ENCODE measurements at regions not wholly inside any gene's neighbourhood (a gene's known extent, or its start where the extent isn't known, plus 50 kb on each side); places are given as distances from the start of the nearest gene placed in this dataset.
"Not testable (repeated sequence)": the region's sequence is repeated elsewhere in the genome, so short reads cannot be mapped to it uniquely, and the experiment has no call there.

DNA sequence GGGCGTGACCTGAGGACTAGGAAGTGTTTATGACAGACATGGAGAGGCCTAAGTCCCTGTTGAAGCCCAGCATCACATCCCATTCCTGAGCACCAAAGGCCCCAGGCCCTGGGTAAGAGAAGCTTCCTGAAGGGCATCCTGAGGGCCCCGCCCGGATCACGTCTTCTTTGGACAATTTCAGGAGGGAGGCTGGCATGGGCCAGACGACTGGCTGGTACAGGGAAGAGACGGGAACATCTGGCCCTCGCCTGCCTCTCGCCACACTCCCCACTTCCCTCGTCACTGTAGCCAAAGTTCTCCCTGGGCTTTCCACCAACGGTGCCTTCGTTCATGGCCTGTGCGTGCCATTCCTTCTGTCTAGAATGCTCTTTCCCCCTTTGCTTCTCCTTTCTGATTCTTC lies 128.1 kb downstream of the LRRC37A3 start:
- TF ChIP-seq, protein P1, sequence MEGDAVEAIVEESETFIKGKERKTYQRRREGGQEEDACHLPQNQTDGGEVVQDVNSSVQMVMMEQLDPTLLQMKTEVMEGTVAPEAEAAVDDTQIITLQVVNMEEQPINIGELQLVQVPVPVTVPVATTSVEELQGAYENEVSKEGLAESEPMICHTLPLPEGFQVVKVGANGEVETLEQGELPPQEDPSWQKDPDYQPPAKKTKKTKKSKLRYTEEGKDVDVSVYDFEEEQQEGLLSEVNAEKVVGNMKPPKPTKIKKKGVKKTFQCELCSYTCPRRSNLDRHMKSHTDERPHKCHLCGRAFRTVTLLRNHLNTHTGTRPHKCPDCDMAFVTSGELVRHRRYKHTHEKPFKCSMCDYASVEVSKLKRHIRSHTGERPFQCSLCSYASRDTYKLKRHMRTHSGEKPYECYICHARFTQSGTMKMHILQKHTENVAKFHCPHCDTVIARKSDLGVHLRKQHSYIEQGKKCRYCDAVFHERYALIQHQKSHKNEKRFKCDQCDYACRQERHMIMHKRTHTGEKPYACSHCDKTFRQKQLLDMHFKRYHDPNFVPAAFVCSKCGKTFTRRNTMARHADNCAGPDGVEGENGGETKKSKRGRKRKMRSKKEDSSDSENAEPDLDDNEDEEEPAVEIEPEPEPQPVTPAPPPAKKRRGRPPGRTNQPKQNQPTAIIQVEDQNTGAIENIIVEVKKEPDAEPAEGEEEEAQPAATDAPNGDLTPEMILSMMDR (IDR thresholded peaks at IDR 0.05): not testable (repeated sequence)
- TF ChIP-seq POLR2A, POLR2AphosphoS5, EP300 (IDR thresholded peaks at IDR 0.05): not testable (repeated sequence)

Measured in gastroesophageal sphincter (tissue), 3 donors.